Fibroblast of lung (primary cell): ENCODE measurements at regions not wholly inside any gene's neighbourhood (a gene's known extent, or its start where the extent isn't known, plus 50 kb on each side); places are given as distances from the start of the nearest gene placed in this dataset.

Source experiments
- EZH2 ChIP-seq: IDR thresholded peaks from 2 replicates; pipeline ENCODE4 v1.5.1; 2012; ENCODE audit warnings: low read length, control low read depth, mild to moderate bottlenecking; ENCODE audit errors: missing control alignments
- TF ChIP-seq, protein P1 (sequence below), 2 donors: IDR thresholded peaks in 1 of 2; conservative IDR thresholded peaks in 1 of 2; 1 replicate in 1 of 2; 2 replicates in 1 of 2; pipeline ENCODE4 v1.5.1; 2011 to 2012; ENCODE audit warnings: low read length in 2 of 2, control low read depth in 1 of 2, inconsistent platforms in 1 of 2, low read depth in 1 of 2, mild to moderate bottlenecking in 1 of 2

GRCh38 chr13:65872448-65872847, 1357.7 kb downstream of the PCDH9 start:
- TF ChIP-seq, protein P1, sequence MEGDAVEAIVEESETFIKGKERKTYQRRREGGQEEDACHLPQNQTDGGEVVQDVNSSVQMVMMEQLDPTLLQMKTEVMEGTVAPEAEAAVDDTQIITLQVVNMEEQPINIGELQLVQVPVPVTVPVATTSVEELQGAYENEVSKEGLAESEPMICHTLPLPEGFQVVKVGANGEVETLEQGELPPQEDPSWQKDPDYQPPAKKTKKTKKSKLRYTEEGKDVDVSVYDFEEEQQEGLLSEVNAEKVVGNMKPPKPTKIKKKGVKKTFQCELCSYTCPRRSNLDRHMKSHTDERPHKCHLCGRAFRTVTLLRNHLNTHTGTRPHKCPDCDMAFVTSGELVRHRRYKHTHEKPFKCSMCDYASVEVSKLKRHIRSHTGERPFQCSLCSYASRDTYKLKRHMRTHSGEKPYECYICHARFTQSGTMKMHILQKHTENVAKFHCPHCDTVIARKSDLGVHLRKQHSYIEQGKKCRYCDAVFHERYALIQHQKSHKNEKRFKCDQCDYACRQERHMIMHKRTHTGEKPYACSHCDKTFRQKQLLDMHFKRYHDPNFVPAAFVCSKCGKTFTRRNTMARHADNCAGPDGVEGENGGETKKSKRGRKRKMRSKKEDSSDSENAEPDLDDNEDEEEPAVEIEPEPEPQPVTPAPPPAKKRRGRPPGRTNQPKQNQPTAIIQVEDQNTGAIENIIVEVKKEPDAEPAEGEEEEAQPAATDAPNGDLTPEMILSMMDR (conservative IDR thresholded peaks at IDR 0.05 in 1 of 2, IDR thresholded peaks at IDR 0.05 in 1 of 2; ENCODE audit: low read depth in 1 of 2, low read length in 2 of 2), result no peak
- no peak for TF ChIP-seq EZH2
